ENCODE measurements at regions not wholly inside any gene's neighbourhood (a gene's known extent, or its start where the extent isn't known, plus 50 kb on each side); places are given as distances from the start of the nearest gene placed in this dataset.

DNA sequence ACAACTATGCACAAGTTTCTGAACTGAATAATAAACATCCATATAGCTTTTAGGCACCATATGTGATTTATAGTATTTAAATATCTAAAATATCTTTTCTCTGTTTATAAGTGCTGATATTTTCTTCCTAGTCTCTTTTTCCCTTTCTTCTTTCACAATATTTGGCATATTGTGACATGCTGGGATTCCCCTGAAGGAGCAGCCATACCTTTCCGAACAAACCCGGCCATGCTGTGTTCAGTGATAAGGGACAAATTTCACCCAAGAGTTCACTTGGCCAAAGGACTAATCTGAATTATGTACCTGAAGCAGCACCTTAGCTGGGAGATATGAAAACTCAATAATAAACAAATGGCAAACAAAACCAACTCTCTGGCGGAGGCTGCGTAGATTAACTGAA, 250.8 kb downstream of the RDH14 start:
- DNase-seq (ENCODE audit: low read depth): no peak
- TF ChIP-seq, protein P1, sequence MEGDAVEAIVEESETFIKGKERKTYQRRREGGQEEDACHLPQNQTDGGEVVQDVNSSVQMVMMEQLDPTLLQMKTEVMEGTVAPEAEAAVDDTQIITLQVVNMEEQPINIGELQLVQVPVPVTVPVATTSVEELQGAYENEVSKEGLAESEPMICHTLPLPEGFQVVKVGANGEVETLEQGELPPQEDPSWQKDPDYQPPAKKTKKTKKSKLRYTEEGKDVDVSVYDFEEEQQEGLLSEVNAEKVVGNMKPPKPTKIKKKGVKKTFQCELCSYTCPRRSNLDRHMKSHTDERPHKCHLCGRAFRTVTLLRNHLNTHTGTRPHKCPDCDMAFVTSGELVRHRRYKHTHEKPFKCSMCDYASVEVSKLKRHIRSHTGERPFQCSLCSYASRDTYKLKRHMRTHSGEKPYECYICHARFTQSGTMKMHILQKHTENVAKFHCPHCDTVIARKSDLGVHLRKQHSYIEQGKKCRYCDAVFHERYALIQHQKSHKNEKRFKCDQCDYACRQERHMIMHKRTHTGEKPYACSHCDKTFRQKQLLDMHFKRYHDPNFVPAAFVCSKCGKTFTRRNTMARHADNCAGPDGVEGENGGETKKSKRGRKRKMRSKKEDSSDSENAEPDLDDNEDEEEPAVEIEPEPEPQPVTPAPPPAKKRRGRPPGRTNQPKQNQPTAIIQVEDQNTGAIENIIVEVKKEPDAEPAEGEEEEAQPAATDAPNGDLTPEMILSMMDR (IDR thresholded peaks at IDR 0.05; ENCODE audit: insufficient read depth, low read depth, low read length): no peak
- no peak overlapping the region for H3K4me3 ChIP-seq (ENCODE audit: low read depth, low read length)
- ChIA-PET CTCF (no interaction called here), POLR2A (no interaction called here)
- H3K27me3 ChIP-seq (ENCODE audit: control insufficient read depth, insufficient read depth, low read length): no peaks in the 10 kb centered on the region
- no peaks in the 10 kb centered on the region for H3K36me3 ChIP-seq (ENCODE audit: control insufficient read depth, insufficient read depth, low read length)

DNA sequence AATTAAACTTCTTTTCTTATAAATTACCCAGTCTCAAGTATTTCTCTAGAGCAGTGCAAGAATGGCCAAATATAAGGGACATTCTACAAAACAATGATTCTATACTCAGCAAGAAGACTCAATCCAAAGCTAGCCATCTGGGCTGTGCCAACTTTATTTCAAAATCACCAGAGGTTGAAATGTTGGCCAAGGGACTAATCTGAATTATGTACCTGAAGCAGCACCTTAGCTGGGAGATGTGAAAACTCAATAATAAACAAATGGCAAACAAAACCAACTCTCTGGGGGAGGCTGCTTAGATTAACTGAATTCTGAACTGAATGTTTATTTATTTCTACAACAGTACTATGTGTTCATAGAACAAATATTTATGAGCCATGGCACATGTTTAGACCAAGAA, 251.3 kb downstream of the RDH14 start:
- POLR2A ChIA-PET: no interaction called here
- Histone ChIP-seq H3K27me3 (ENCODE audit: control insufficient read depth, insufficient read depth, low read length) (no peaks in the 10 kb centered on the region), H3K36me3 (ENCODE audit: control insufficient read depth, insufficient read depth, low read length) (no peaks in the 10 kb centered on the region), H3K4me3 (ENCODE audit: low read depth, low read length) (no peak overlapping the region)
- TF ChIP-seq, protein P1 (IDR thresholded peaks at IDR 0.05; ENCODE audit: insufficient read depth, low read depth, low read length): no peak
- no peak for DNase-seq (ENCODE audit: low read depth)
- CTCF ChIA-PET: no interaction called here

DNA sequence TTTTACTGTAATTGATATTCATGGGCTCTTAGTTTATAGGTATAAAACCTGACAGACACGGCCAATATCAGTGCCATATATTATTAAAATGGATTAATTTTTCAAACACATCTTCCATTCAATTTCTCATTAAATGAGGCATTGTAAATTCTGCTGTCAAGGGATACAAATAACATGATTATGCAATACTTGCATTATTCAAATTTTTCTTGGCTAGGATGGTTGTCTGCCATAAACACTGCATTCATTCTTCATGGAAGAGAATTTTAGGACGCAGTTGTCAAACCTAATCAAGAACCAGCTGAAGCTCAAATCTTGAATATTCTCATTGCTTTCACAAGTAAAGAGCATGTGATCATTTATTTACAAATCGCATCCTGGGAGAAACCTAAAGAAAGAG, 255.6 kb downstream of the RDH14 start:
- CTCF ChIA-PET: no interaction called here
- TF ChIP-seq, protein P1 (IDR thresholded peaks at IDR 0.05; ENCODE audit: insufficient read depth, low read depth, low read length): no peak
- no peaks in the 10 kb centered on the region for H3K27me3 ChIP-seq (ENCODE audit: control insufficient read depth, insufficient read depth, low read length)
- POLR2A ChIA-PET: no interaction called here
- no peak overlapping the region for H3K4me3 ChIP-seq (ENCODE audit: low read depth, low read length)
- no peak for DNase-seq (ENCODE audit: low read depth)
- no peaks in the 10 kb centered on the region for H3K36me3 ChIP-seq (ENCODE audit: control insufficient read depth, insufficient read depth, low read length)

DNA sequence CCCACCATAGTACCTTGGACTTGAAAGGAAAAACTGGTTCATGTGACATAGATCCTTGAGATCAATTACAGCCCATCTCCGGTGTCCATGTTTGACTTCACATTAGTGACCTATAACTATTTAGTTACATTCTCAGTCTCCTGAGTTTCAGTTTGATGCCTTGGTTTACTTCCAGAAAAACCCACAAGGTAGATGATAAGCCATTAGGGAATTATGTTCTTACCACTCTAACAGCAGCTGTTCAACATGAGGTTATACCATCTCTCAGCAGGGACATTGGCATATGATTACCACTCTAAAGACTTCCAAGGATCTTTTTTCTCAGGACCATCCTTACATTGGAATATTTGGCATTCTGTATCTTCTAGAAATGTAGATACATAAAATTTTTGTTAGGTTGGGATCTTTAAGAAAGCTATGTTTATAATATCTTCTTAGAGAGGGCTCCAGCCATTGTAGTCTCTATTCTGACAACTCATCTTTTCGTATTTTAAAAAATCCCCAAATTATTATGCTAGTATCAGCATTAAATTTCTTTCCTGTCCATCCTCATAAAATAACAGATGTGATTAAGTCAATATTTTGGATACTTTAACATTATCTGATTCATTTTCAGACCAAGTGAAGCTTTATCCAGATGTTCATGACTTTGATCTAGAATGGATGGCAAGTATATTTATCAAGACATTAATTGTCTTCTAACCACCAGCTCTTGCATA, 258.9 kb downstream of the RDH14 start:
- POLR2A ChIA-PET: no interaction called here
- no peak for DNase-seq (ENCODE audit: low read depth)
- TF ChIP-seq, protein P1 (IDR thresholded peaks at IDR 0.05; ENCODE audit: insufficient read depth, low read depth, low read length): no peak

DNA sequence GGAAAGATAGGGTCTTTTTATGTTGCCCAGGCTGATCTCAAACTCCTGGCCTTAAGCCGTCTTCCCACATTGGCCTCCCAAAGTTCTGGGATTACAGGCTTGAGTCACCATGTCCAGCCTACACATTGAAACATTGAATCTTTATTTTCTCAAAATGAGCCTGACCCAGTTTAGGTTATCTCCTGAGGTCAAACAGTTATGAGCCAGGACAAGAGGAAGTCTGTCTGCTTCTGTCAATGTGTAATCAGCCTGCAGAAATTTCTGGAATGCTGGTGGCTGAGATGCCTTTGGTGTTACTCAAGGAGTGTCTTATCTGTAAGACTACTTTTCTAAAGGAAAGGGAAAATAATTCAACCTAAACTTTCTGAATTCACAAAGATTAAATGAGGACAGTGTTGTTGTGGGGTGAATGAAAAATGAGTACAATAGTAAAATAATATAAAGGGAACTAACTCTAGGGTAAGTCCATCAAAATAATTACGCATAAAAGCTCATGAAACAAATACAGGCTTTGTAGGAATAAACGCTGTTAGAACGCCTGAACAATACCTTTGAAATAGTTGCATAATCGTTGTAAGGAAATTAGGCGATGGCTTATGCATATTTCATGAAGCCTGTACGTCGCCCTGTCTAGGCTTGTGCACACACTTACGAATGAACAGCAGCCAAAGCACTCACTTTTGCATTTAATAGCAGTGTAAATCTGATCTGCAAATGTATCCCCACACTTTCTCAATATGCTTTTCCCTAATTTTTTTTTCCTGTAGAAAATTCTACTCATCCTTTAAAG, 260.8 kb downstream of the RDH14 start:
- TF ChIP-seq, protein P1 (IDR thresholded peaks at IDR 0.05; ENCODE audit: insufficient read depth, low read depth, low read length): no peak
- Histone ChIP-seq H3K4me3 (ENCODE audit: low read depth, low read length) (no peak overlapping the region), H3K27me3 (ENCODE audit: control insufficient read depth, insufficient read depth, low read length) (no peaks in the 10 kb centered on the region), H3K36me3 (ENCODE audit: control insufficient read depth, insufficient read depth, low read length) (no peaks in the 10 kb centered on the region)
- peak; percentile 59 for DNase-seq (ENCODE audit: low read depth)
- ChIA-PET POLR2A (no interaction called here), CTCF (no interaction called here)

More for the DNA sequence above, 258.9 kb downstream of the RDH14 start:
- no peaks in the 10 kb centered on the region for H3K27me3 ChIP-seq (ENCODE audit: control insufficient read depth, insufficient read depth, low read length)
- CTCF ChIA-PET: interaction anchor here (1.3 kb wide), 1 partner anchor 24 kb away, joined by 3 read pairs; no protein-coding TSS in a partner anchor
- no peaks in the 10 kb centered on the region for H3K36me3 ChIP-seq (ENCODE audit: control insufficient read depth, insufficient read depth, low read length)
- H3K4me3 ChIP-seq (ENCODE audit: low read depth, low read length): no peak overlapping the region

Data from BJ (cell line).